HUDEP-2 (cell line): ENCODE measurements at regions not wholly inside any gene's neighbourhood (a gene's known extent, or its start where the extent isn't known, plus 50 kb on each side); places are given as distances from the start of the nearest gene placed in this dataset.

Experiments
- DNase-seq, 76 experiments: peaks; one replicate each; lab custom pipeline; 2025; ENCODE audit not compliant: unreplicated experiment in 76 of 76; lab: John Stamatoyannopoulos, UW

DNA sequence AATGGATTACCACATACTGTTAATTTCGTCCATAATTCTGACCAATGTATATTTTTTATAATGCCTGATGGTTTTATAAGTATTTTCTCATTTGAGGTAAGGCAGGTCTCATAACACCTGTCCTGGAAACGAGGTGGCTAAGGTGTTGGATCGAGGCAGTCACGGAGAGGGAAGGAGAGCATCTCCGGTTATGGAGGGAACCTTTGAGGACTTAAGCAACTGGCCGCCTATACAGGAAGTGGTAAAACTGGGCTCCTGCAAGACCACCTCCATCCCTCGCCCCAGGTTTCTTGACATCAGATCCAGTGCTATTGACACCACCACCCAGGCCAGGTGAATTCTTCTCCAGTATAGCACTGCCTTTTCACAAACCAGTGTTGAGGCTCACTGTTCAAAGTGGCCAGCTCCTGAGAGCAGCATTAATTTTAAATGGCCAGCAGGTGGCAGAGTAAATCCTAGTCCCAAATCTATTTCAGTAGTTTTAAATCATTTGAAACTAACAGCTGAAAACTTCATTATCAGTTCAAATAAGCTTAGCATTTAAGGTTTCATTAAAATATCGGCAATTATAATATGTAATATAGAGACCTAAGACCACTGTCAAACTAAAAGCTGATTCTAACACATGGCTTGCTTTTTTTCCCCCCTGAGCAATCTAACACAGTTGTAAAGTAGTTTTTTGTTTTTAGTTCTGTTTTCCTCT is 100.8 kb downstream of the PPM1A start:
- peak in 8 of 76 experiments; percentile 4 to 18 (median 14) for DNase-seq

DNA sequence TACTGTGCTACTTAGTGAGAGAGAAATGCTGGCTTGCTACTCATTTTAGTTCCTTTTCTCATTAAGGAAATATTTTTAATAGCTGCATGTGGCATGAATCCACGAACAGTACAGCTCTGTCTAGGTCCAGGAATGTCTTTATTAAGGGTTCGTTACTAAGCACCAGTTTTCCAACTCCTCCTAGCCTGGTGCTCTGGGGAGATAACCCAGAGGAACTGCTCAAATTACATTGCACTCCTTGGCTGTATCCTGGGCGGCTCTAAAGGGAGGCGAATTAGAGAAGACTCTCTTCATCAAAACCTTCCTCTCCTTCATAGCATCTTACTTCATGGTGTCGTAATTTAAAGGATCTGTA is 101.3 kb downstream of the PPM1A start:
- DNase-seq, result no peak

DNA sequence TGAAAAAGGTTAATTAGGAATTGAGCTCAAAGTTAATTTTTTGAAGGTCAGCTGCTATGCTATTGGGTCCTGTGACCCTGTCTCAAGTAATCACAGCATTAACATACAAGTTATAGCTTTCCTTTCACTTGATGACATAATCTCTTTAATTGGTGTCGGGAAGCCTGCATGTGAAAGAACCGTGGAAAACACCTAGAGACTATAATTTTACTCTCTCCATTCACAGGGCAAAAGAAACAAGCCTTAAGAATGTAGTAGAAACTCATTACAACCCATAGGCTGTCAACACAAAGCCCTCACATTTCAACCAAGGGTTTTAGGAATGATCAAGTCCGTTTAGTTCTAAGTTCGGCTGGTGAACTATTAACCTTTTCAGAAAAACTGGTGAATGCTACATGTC is 104.4 kb downstream of the PPM1A start:
- DNase-seq, result no peak

DNA sequence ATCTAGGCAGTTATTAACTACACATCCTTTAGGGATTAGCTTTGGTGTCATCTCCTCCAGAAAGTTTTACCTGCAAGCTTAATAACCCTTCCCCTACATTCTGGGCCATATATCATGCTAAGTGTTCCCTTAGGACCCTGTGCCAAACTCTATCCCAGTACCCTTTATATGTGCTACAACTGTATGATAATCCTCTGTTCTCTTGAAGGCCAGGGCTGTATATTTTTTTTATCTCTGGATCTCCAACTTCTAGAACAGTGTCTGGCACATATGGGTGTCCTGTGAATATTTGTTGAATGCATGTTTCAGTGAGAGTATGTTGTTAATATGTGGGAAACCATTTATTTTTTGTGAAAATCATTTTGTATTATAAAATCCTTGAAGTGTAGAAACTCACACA is 106.7 kb downstream of the PPM1A start:
- no peak for DNase-seq

DNA sequence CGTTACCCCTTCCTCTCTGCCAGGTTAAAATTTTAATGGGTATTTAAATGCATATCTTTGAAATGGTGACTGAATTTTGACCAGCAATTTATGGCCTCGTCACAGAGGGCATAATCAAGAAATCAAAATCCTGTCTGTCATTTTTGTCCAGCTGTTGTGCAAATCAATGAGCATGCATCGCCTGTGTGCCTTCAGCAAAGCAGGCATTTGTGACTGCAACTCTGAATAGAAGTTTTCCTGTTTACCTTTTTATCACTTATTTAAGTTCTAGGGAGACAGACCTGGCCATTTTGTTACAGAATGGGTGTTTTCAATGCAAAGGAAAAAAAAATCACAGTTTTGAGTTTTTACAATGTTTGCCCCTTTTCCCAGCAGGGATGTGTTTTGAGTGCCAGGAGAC is 107.4 kb downstream of the PPM1A start:
- no peak for DNase-seq

DNA sequence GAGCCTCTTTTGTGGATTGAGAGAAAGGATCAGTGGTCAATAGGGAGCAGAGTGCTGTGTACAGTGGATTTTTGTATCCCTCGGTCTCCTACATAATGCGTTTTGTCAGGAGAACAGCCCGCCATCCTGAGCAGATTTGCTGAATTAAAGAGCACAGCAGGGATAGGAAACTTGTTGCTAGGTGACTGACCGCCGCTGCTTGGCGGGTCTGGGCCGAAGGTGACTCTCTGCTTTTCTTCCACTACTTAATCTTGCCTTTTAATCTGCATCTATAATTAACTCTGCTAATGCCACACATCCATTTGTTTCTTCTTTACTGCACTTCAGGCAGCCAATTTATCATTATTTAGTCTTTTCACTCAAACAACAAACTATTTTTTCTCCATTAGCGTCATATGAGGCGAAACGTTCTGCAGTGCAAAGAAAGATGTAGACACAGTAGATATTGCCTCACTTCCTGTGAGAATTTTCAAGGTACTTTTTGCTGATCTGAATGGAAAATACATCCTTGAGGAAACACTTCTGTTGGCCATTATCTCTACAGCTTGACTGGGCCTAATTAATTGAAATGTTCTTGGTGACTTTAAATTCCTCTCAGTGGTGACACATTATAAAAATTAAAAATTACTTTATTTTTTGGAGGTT is 108.0 kb downstream of the PPM1A start:
- no peak for DNase-seq

DNA sequence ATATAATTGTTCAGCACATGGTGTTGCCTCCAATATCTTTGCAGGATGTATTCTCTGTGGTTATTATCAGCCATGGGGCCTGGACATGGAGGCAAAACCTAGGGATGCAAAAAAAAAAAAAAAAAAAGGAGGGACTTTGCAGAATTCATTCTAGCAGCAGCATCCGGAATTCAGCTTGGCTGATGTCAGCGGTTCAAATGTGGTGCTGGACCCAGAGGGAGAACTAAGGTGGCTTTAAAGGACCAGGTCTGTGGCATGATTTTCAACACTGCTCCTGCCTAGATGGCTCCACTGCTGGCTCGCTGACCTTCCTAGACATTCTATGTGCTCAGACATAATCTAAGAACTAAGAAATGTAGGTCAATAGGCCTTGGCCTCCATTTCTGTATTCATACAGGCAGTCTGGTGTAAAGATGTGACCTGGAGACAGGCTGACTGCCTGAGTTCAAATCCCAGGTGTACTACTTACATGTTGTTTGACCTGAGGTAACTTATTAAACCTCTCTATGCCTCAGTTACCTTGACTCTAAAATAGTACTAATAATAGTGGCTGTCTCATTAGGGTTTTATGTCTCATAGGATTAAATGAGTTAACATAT is 108.6 kb downstream of the PPM1A start:
- DNase-seq, result no peak

DNA sequence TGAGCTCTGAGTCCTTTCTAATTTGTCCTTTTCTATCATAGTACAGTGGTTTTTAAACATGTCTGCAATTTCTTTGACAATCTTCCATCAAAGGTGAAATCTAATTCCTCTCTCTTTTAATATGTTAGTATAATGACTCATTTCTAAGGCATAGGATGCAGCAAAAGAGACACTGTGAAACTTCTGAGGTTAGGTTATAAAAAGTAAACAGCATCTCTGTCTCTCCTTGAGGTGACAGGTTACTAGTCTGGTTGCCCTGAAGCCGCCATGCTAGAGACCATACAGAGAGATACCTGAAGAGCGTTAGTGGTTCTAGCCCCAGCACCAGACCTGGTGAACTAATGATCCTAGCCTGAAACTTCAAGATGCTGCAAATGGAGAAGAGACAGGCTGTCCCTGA is 114.3 kb downstream of the PPM1A start:
- DNase-seq, result no peak

DNA sequence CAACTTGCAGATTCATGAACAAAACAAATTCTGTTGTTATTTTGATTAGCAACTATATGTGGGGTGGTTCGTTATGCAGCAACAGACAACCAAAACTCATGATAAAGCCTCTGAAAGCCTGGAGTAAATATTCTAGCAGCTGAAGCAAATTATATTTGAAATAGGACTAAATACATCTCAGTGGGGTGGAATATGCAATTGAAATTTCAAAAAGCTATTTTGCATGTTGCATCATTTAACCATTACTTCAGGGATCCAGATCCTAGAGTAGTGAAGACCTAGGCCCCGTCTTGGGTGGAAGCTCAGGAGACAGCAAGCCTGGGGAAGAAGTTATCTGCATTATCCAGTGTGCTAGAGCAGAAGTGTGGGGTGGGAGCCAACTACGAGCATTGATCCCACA is 114.7 kb downstream of the PPM1A start:
- no peak for DNase-seq

DNA sequence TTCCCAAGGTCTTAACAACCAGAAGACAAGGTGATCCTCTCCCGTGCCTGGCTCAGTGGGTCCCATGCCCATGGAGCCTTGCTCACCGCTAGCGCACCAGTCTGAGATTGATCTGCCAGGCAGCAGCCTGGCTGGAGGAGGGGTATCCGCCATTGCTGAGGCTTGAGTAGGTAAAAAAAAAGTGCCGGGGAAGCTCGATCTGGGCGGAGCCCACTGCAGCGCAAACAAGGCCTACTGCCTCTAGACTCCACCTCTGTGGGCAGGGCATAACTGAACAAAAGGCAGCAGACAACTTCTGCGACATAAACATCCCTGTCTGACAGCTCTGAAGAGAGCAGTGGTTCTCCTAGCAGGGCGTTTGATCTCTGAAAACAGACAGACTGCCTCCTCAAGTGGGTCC is 104.0 kb downstream of the C14orf39 start:
- DNase-seq, result no peak
